ENCODE measurements at regions not wholly inside any gene's neighbourhood (a gene's known extent, or its start where the extent isn't known, plus 50 kb on each side); places are given as distances from the start of the nearest gene placed in this dataset.

DNA sequence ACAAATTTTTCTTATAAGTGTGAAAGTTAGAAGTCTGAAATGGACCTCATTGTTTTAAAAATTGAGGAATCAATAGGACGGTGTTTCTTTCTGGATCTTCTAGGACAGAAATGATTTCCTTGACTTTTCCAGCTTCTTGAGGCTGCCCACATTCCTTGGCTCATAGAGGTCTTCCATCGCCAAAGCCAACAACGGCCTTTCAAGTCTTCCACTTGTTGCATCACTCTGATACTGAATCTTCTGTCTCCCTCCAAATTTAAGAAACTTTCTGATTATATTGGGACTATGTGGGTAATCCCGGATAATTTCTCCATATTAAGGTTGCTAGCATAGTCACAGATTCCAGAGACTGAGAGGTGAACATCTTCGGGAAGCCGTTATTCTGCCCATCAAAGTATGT is 595.4 kb upstream of the ADAMTS5 start:
- no peaks in the 10 kb centered on the region for H3K27me3 ChIP-seq
- no peak overlapping the region for H3K4me3 ChIP-seq
- DNase-seq: no peak
- H3K4me1 ChIP-seq: peaks cover 0 to 6% (median 0%) of the 10 kb centered on the region in 3 donors
- no peaks in the 10 kb centered on the region for H3K9me3 ChIP-seq
- intact Hi-C loops (cut with DNase I): no loop called here
- H3K27ac ChIP-seq: no peak overlapping the region
- TF ChIP-seq CTCF (IDR thresholded peaks at IDR 0.05) (no peak), POLR2A (IDR thresholded peaks at IDR 0.05) (no peak)
- 84 to 86% methylated on average over 6 of the region's 6 CpGs for WGBS, 2 donors
- H3K36me3 ChIP-seq: no peaks in the 10 kb centered on the region

DNA sequence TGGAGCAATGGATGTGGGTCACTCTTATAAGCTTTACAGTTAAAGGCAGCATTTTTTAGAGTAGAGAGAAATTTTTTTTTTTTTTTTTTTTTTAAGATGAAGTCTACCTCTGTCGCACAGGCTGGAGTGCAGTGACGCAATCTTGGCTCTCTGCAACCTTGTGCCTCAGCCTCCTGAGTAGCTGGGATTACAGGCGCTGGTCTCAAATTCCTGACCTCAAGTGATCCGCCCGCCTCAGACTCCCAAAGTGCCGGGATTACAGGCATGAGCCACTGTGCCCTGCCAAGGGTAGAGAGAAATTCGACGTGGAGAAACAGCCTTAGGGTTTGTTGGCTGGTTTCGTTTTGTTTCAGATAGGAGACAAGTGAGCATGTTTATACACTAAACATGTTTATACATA is 594.2 kb upstream of the ADAMTS5 start:
- no peaks in the 10 kb centered on the region for H3K36me3 ChIP-seq
- WGBS, 2 donors: 23 to 36% methylated on average over 8 to 9 of the region's 9 CpGs
- H3K4me1 ChIP-seq: peaks cover 0 to 6% (median 0%) of the 10 kb centered on the region in 3 donors
- no peak for DNase-seq
- no peak for TF ChIP-seq CTCF (IDR thresholded peaks at IDR 0.05)
- TF ChIP-seq POLR2A (IDR thresholded peaks at IDR 0.05): no peak
- intact Hi-C loops (cut with DNase I): no loop called here
- H3K27me3 ChIP-seq: no peaks in the 10 kb centered on the region
- peak overlapping the region in 1 of 4 donors; percentile 10 for H3K27ac ChIP-seq
- H3K4me3 ChIP-seq: no peak overlapping the region
- H3K9me3 ChIP-seq: no peaks in the 10 kb centered on the region

DNA sequence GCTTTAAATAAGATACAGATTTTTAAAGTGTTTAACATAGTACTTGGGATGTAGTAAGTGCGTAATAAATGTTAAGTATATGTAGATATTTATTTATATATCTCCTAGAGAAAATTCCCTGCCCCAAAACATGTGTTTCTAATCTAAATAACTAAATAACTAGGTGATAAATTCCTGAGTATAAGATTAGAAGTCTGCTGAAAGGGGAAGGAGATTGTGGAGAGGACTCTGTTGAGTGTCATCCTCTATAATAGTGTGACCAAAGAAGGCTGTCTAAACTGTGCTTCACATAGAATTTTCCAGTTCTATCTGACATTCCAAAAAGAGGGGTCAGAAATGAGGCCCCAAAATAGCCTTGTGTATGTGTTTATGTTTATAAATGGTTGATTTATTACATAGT is 590.5 kb upstream of the ADAMTS5 start:
- H3K4me3 ChIP-seq: no peak overlapping the region
- no peaks in the 10 kb centered on the region for H3K9me3 ChIP-seq
- intact Hi-C loops (cut with DNase I): no loop called here
- H3K36me3 ChIP-seq: no peaks in the 10 kb centered on the region
- peaks cover 0 to 6% (median 0%) of the 10 kb centered on the region in 3 donors for H3K4me1 ChIP-seq
- no peaks in the 10 kb centered on the region for H3K27me3 ChIP-seq
- 91 to 97% methylated on average over 1 of the region's 1 CpG for WGBS, 2 donors
- H3K27ac ChIP-seq: no peak overlapping the region
- DNase-seq: no peak
- TF ChIP-seq CTCF (IDR thresholded peaks at IDR 0.05) (no peak), POLR2A (IDR thresholded peaks at IDR 0.05) (no peak)

DNA sequence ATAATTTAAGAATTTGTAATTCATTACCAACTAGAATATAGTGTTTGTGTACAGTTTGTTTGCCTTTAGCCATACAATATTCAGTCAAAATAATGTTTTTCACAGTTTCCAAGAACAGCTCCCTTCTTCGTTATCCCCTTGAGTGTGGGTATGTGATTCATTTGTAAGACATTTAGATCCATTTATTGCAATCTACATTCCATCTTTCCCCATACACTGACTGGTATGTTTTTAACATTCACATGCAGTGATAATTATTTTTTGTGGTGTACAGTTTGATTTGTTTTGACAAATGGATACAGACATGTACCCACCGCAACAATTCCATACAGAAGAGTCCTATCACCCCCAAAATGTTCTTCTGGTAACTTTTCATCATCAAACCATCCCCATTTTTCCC is 589.1 kb upstream of the ADAMTS5 start:
- 92 to 95% methylated on average over 2 of the region's 2 CpGs for WGBS, 2 donors

GRCh38 chr21:27550287-27550686 is 583.4 kb upstream of the ADAMTS5 start:
- intact Hi-C loops (cut with DNase I): no loop called here
- H3K27ac ChIP-seq: no peak overlapping the region
- no peaks in the 10 kb centered on the region for H3K27me3 ChIP-seq
- no peak for DNase-seq
- H3K9me3 ChIP-seq: no peaks in the 10 kb centered on the region
- no peaks in the 10 kb centered on the region for H3K4me1 ChIP-seq
- H3K4me3 ChIP-seq: no peak overlapping the region
- H3K36me3 ChIP-seq: no peaks in the 10 kb centered on the region
- TF ChIP-seq CTCF (IDR thresholded peaks at IDR 0.05): no peak
- TF ChIP-seq POLR2A (IDR thresholded peaks at IDR 0.05): no peak

More for the DNA sequence above, 589.1 kb upstream of the ADAMTS5 start:
- Histone ChIP-seq H3K27ac (no peak overlapping the region), H3K27me3 (no peaks in the 10 kb centered on the region), H3K9me3 (no peaks in the 10 kb centered on the region), H3K4me1 (no peaks in the 10 kb centered on the region), H3K4me3 (no peak overlapping the region), H3K36me3 (no peaks in the 10 kb centered on the region)
- DNase-seq: no peak
- TF ChIP-seq POLR2A (IDR thresholded peaks at IDR 0.05) (no peak), CTCF (IDR thresholded peaks at IDR 0.05) (no peak)
- intact Hi-C loops (cut with DNase I): no loop called here
